Transverse colon (tissue), 4 donors: ENCODE measurements at regions not wholly inside any gene's neighbourhood (a gene's known extent, or its start where the extent isn't known, plus 50 kb on each side); places are given as distances from the start of the nearest gene placed in this dataset.

Source experiments
- DNase-seq: peaks from one replicate; pipeline ENCODE4 v3.0.0-alpha.2; 2019
- H3K27ac ChIP-seq, 4 donors: fragments of 200-600 bp; sonication (generic); 2 replicates each; pipeline ENCODE4 v1.5.1; 2016 to 2018; ENCODE audit warnings: inconsistent platforms in 4 of 4
- H3K27me3 ChIP-seq: fragments of 200-600 bp; sonication (generic); 2 replicates; pipeline ENCODE4 v1.5.1; 2017; ENCODE audit warnings: inconsistent platforms
- H3K36me3 ChIP-seq, 4 donors: fragments of 200-600 bp; sonication (generic); 2 replicates each; pipeline ENCODE4 v1.5.1; 2017 to 2019; ENCODE audit warnings: inconsistent platforms in 4 of 4
- H3K4me1 ChIP-seq, 4 donors: fragments of 200-600 bp; sonication (generic); 2 replicates each; pipeline ENCODE4 v1.5.1; 2017 to 2020; ENCODE audit warnings: inconsistent platforms in 4 of 4
- H3K4me3 ChIP-seq, 4 donors: fragments of 200-600 bp; sonication (generic); 1 replicate in 1 of 4; 2 replicates in 3 of 4; pipeline versions ENCODE4 v1.5.1 to v1.6.1; 2017 to 2019; ENCODE audit warnings: inconsistent platforms in 4 of 4
- H3K9me3 ChIP-seq, 2 donors: fragments of 200-600 bp; sonication (generic); 2 replicates each; pipeline ENCODE4 v1.5.1; 2017 to 2019; ENCODE audit warnings: inconsistent platforms in 2 of 2
- EP300 ChIP-seq: sonication (generic); formaldehyde crosslinking; IDR thresholded peaks from one replicate; pipeline ENCODE4 v1.6.1; 2017; ENCODE audit warnings: antibody characterized with exemption, low read depth
- POLR2A ChIP-seq: fragments of 450-650 bp; IDR thresholded peaks from one replicate; pipeline ENCODE4 v1.6.1; 2016; ENCODE audit warnings: antibody characterized with exemption, mild to moderate bottlenecking, moderate library complexity
- POLR2AphosphoS5 ChIP-seq, 3 donors: sonication (generic); formaldehyde crosslinking; IDR thresholded peaks; one replicate each; pipeline ENCODE4 v1.6.1; 2016; ENCODE audit warnings: antibody characterized with exemption in 3 of 3
- WGBS, 2 donors: methylation state at CpG; one replicate each; pipeline ENCODE4 v1.1.5; 2018; ENCODE audit warnings: low coverage in 1 of 2; 5-methylcytosine and 5-hydroxymethylcytosine counted together
- in situ Hi-C, 4 donors: fragments of 200-750 bp; cut with MboI; loops; one replicate each; pipeline versions ENCODE4 v1.15.0 to v1.15.1; 2017; ENCODE audit warnings: low sequenced_read_pairs in 3 of 4, low pct_ligation_motif_present in 1 of 4, low pct_unique_long_range_greater_than_20kb in 1 of 4
- intact Hi-C: fragments of 100-400 bp; cut with DNase I; formaldehyde crosslinking; loops from one replicate; pipeline ENCODE4 v1.15.1; 2023; ENCODE audit warnings: low total_unique reads
- TF ChIP-seq, protein P1 (sequence below), 5 experiments: fragments of 200-600 bp in 3 of 5; fragments of 450-650 bp in 2 of 5; sonication (generic) in 3 of 5; IDR thresholded peaks; 1 replicate in 2 of 5; 2 replicates in 3 of 5; pipeline ENCODE4 v1.5.1; 2016 to 2017; ENCODE audit warnings: antibody characterized with exemption in 5 of 5, inconsistent platforms in 3 of 5, mild to moderate bottlenecking in 2 of 5, moderate library complexity in 1 of 5

- H3K4me1 ChIP-seq = no peaks in the 10 kb centered on the region
- H3K4me3 ChIP-seq = no peak overlapping the region
- peaks cover 4% of the 10 kb centered on the region for H3K27me3 ChIP-seq
- no peak overlapping the region for H3K27ac ChIP-seq
- in situ Hi-C loops = no loop called here
- no peak for DNase-seq
- intact Hi-C loops = no loop called here
- TF ChIP-seq POLR2A (no peak), POLR2AphosphoS5 (IDR thresholded peaks at IDR 0.05) (no peak), EP300 (no peak)
- TF ChIP-seq, protein P1, sequence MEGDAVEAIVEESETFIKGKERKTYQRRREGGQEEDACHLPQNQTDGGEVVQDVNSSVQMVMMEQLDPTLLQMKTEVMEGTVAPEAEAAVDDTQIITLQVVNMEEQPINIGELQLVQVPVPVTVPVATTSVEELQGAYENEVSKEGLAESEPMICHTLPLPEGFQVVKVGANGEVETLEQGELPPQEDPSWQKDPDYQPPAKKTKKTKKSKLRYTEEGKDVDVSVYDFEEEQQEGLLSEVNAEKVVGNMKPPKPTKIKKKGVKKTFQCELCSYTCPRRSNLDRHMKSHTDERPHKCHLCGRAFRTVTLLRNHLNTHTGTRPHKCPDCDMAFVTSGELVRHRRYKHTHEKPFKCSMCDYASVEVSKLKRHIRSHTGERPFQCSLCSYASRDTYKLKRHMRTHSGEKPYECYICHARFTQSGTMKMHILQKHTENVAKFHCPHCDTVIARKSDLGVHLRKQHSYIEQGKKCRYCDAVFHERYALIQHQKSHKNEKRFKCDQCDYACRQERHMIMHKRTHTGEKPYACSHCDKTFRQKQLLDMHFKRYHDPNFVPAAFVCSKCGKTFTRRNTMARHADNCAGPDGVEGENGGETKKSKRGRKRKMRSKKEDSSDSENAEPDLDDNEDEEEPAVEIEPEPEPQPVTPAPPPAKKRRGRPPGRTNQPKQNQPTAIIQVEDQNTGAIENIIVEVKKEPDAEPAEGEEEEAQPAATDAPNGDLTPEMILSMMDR (IDR thresholded peaks at IDR 0.05) = no peak
- WGBS, 2 donors = 70 to 80% methylated on average over 1 to 7 of the region's 7 CpGs
- H3K36me3 ChIP-seq = no peaks in the 10 kb centered on the region
- no peaks in the 10 kb centered on the region for H3K9me3 ChIP-seq
Measured at GRCh38 chr1:29827801-29828525, 591.6 kb downstream of the PTPRU start.

DNA sequence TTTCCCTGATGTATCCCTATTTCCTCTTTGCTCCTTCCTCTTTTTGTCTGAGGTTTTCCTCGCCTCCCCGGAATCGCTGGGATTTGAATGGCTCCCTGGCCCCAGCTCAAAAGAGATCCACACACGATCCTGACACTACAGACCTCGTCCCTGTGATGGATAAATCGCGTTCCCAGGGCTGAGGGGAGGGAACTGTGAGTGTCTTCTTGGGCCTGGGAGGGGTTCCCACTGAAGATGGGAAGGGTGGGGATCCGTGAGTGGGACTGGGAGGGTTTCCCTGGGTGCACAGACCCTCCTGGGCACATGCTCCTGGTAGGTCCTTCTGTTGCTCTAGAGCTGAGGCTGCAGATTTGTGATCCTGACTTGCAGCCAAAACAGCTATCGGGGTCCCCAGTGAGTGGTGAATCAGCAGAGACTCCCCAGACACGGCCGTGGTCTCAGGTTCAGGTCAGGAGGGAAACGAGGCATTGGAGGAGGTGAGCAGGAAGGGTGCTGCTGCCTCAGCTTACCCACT, 591.0 kb downstream of the PTPRU start:
- Histone ChIP-seq H3K27ac (no peak overlapping the region), H3K4me1 (no peaks in the 10 kb centered on the region), H3K36me3 (no peaks in the 10 kb centered on the region), H3K4me3 (no peak overlapping the region), H3K27me3 (peaks cover 4% of the 10 kb centered on the region), H3K9me3 (no peaks in the 10 kb centered on the region)
- DNase-seq = no peak
- intact Hi-C loops (no loop called here), in situ Hi-C loops (no loop called here)
- TF ChIP-seq, protein P1 (IDR thresholded peaks at IDR 0.05) = no peak
- no peak for TF ChIP-seq EP300
- TF ChIP-seq POLR2AphosphoS5 (IDR thresholded peaks at IDR 0.05) = no peak
- TF ChIP-seq POLR2A = no peak
- 58 to 77% methylated on average over 7 to 12 of the region's 12 CpGs for whole genome bisulfite sequencing, 2 donors

DNA sequence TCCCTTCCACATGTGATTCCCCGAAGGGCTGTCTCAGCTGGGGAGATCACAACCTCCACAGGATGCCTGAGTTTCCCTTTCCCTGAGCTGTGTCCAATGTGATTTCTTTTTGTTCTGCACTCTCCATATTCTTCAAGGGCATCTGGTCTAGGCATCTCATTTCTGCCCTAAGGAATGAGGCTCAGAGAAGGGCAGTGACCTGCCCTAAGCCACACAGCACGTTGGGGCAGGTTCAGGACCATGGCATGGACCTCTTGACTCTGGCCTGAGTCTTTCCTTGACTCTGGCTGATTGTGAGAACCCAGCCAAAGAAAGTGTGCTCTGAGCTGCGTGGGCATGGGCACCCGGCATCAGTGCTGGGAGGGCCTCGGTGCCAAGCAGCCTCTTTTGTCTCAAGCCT, 590.3 kb downstream of the PTPRU start:
- DNase-seq = no peak
- in situ Hi-C loops = no loop called here
- H3K27me3 ChIP-seq = peaks cover 4% of the 10 kb centered on the region
- no peaks in the 10 kb centered on the region for H3K4me1 ChIP-seq
- WGBS, 2 donors = 70% methylated on average over 5 of the region's 5 CpGs; no CpG with 5 or more reads in 1 of the 2 donors
- H3K27ac ChIP-seq = no peak overlapping the region
- H3K4me3 ChIP-seq = no peak overlapping the region
- intact Hi-C loops = no loop called here
- no peaks in the 10 kb centered on the region for H3K9me3 ChIP-seq
- H3K36me3 ChIP-seq = no peaks in the 10 kb centered on the region
- TF ChIP-seq POLR2AphosphoS5 (IDR thresholded peaks at IDR 0.05) (no peak), POLR2A (no peak), EP300 (no peak)
- TF ChIP-seq, protein P1 (IDR thresholded peaks at IDR 0.05) = no peak

DNA sequence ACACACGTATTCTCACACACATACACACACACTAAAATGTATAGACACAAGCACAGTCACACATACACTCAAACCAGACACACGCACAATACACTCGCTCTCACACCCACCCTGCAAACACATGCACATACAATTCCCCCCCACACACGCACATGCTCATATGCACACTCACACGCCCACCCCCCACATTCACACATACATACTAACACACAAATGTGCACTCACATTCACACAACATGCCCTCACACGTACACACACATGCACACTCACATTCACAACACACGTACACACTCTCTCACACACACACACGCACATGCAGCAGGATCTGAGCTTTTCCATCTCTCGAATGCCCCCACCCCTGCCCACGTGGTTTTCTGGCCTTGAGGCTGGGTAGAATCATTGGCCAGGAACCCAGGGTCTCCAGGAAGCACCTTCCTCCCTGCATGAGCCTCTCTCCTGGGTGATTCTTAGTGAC, 589.7 kb downstream of the PTPRU start:
- 73 to 77% methylated on average over 8 to 10 of the region's 10 CpGs for WGBS, 2 donors
- in situ Hi-C loops (no loop called here), intact Hi-C loops (no loop called here)
- no peak overlapping the region for H3K4me3 ChIP-seq
- DNase-seq = no peak
- no peaks in the 10 kb centered on the region for H3K9me3 ChIP-seq
- no peak for TF ChIP-seq EP300
- H3K27ac ChIP-seq = no peak overlapping the region
- no peaks in the 10 kb centered on the region for H3K36me3 ChIP-seq
- no peaks in the 10 kb centered on the region for H3K4me1 ChIP-seq
- H3K27me3 ChIP-seq = peaks cover 4% of the 10 kb centered on the region
